Transverse colon (tissue), 4 donors: ENCODE measurements at regions not wholly inside any gene's neighbourhood (a gene's known extent, or its start where the extent isn't known, plus 50 kb on each side); places are given as distances from the start of the nearest gene placed in this dataset.

Source experiments
- DNase-seq: peaks from one replicate; pipeline ENCODE4 v3.0.0-alpha.2; 2019
- H3K27ac ChIP-seq, 4 donors: fragments of 200-600 bp; sonication (generic); 2 replicates each; pipeline ENCODE4 v1.5.1; 2016 to 2018; ENCODE audit warnings: inconsistent platforms in 4 of 4
- H3K27me3 ChIP-seq: fragments of 200-600 bp; sonication (generic); 2 replicates; pipeline ENCODE4 v1.5.1; 2017; ENCODE audit warnings: inconsistent platforms
- H3K36me3 ChIP-seq, 4 donors: fragments of 200-600 bp; sonication (generic); 2 replicates each; pipeline ENCODE4 v1.5.1; 2017 to 2019; ENCODE audit warnings: inconsistent platforms in 4 of 4
- H3K4me1 ChIP-seq, 4 donors: fragments of 200-600 bp; sonication (generic); 2 replicates each; pipeline ENCODE4 v1.5.1; 2017 to 2020; ENCODE audit warnings: inconsistent platforms in 4 of 4
- H3K4me3 ChIP-seq, 4 donors: fragments of 200-600 bp; sonication (generic); 1 replicate in 1 of 4; 2 replicates in 3 of 4; pipeline versions ENCODE4 v1.5.1 to v1.6.1; 2017 to 2019; ENCODE audit warnings: inconsistent platforms in 4 of 4
- H3K9me3 ChIP-seq, 2 donors: fragments of 200-600 bp; sonication (generic); 2 replicates each; pipeline ENCODE4 v1.5.1; 2017 to 2019; ENCODE audit warnings: inconsistent platforms in 2 of 2
- EP300 ChIP-seq: sonication (generic); formaldehyde crosslinking; IDR thresholded peaks from one replicate; pipeline ENCODE4 v1.6.1; 2017; ENCODE audit warnings: antibody characterized with exemption, low read depth
- POLR2A ChIP-seq: fragments of 450-650 bp; IDR thresholded peaks from one replicate; pipeline ENCODE4 v1.6.1; 2016; ENCODE audit warnings: antibody characterized with exemption, mild to moderate bottlenecking, moderate library complexity
- POLR2AphosphoS5 ChIP-seq, 3 donors: sonication (generic); formaldehyde crosslinking; IDR thresholded peaks; one replicate each; pipeline ENCODE4 v1.6.1; 2016; ENCODE audit warnings: antibody characterized with exemption in 3 of 3
- WGBS, 2 donors: methylation state at CpG; one replicate each; pipeline ENCODE4 v1.1.5; 2018; ENCODE audit warnings: low coverage in 1 of 2; 5-methylcytosine and 5-hydroxymethylcytosine counted together
- in situ Hi-C, 4 donors: fragments of 200-750 bp; cut with MboI; loops; one replicate each; pipeline versions ENCODE4 v1.15.0 to v1.15.1; 2017; ENCODE audit warnings: low sequenced_read_pairs in 3 of 4, low pct_ligation_motif_present in 1 of 4, low pct_unique_long_range_greater_than_20kb in 1 of 4
- intact Hi-C: fragments of 100-400 bp; cut with DNase I; formaldehyde crosslinking; loops from one replicate; pipeline ENCODE4 v1.15.1; 2023; ENCODE audit warnings: low total_unique reads
- TF ChIP-seq, protein P1 (sequence below), 5 experiments: fragments of 200-600 bp in 3 of 5; fragments of 450-650 bp in 2 of 5; sonication (generic) in 3 of 5; IDR thresholded peaks; 1 replicate in 2 of 5; 2 replicates in 3 of 5; pipeline ENCODE4 v1.5.1; 2016 to 2017; ENCODE audit warnings: antibody characterized with exemption in 5 of 5, inconsistent platforms in 3 of 5, mild to moderate bottlenecking in 2 of 5, moderate library complexity in 1 of 5

- in situ Hi-C loops (loop anchor here in 1 of 4 donors (25.0 kb wide), 1 partner anchor 87 kb away; no protein-coding TSS in a partner anchor), intact Hi-C loops (no loop called here)
- no peak overlapping the region for H3K27ac ChIP-seq
- H3K9me3 ChIP-seq, result peaks cover 0 to 2% of the 10 kb centered on the region in 2 donors
- no peak overlapping the region for H3K4me3 ChIP-seq
- no peak for DNase-seq
- 36 to 38% methylated on average over 4 of the region's 4 CpGs for WGBS, 2 donors
- TF ChIP-seq POLR2A (no peak), POLR2AphosphoS5 (IDR thresholded peaks at IDR 0.05) (no peak)
- TF ChIP-seq, protein P1, sequence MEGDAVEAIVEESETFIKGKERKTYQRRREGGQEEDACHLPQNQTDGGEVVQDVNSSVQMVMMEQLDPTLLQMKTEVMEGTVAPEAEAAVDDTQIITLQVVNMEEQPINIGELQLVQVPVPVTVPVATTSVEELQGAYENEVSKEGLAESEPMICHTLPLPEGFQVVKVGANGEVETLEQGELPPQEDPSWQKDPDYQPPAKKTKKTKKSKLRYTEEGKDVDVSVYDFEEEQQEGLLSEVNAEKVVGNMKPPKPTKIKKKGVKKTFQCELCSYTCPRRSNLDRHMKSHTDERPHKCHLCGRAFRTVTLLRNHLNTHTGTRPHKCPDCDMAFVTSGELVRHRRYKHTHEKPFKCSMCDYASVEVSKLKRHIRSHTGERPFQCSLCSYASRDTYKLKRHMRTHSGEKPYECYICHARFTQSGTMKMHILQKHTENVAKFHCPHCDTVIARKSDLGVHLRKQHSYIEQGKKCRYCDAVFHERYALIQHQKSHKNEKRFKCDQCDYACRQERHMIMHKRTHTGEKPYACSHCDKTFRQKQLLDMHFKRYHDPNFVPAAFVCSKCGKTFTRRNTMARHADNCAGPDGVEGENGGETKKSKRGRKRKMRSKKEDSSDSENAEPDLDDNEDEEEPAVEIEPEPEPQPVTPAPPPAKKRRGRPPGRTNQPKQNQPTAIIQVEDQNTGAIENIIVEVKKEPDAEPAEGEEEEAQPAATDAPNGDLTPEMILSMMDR (IDR thresholded peaks at IDR 0.05), result no peak
- H3K36me3 ChIP-seq, result no peaks in the 10 kb centered on the region
- no peaks in the 10 kb centered on the region for H3K27me3 ChIP-seq
- H3K4me1 ChIP-seq, result peaks cover 0 to 7% (median 0%) of the 10 kb centered on the region in 4 donors
Observed at GRCh38 chr17:63249256-63250004, 196.7 kb downstream of the CYB561 start.

DNA sequence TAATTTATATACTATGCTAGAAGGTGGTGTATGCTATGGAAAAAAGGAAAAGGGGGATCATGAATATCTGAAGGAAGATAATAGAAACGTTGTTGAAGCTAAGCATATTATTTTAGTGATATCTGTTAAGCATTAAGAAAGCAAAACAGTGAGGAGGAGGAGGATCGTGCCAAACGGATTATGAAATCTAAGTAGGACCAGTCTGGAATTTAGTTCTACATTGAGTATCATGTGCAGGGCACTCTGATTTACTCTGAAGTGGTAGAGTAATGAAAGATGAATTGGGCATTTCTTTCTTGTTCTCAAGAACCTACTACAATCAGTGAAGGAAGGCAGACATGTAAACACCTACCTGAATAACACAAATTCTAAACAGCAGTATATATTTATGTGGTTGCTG, 195.3 kb downstream of the CYB561 start:
- H3K27me3 ChIP-seq, result no peaks in the 10 kb centered on the region
- no peak overlapping the region for H3K27ac ChIP-seq
- no peak overlapping the region for H3K4me3 ChIP-seq
- H3K9me3 ChIP-seq, result no peaks in the 10 kb centered on the region
- intact Hi-C loops, result no loop called here
- H3K36me3 ChIP-seq, result no peaks in the 10 kb centered on the region
- DNase-seq, result no peak
- peaks cover 0 to 7% (median 0%) of the 10 kb centered on the region in 4 donors for H3K4me1 ChIP-seq
- 68 to 76% methylated on average over 3 of the region's 3 CpGs for WGBS, 2 donors
- in situ Hi-C loops, result loop anchor here in 1 of 4 donors (25.0 kb wide), 1 partner anchor 89 kb away; no protein-coding TSS in a partner anchor
- TF ChIP-seq POLR2A, result no peak
- TF ChIP-seq POLR2AphosphoS5 (IDR thresholded peaks at IDR 0.05), result no peak
- TF ChIP-seq, protein P1 (IDR thresholded peaks at IDR 0.05), result no peak
- no peak for TF ChIP-seq EP300

- H3K27me3 ChIP-seq, result no peaks in the 10 kb centered on the region
- H3K36me3 ChIP-seq, result no peaks in the 10 kb centered on the region
- no peaks in the 10 kb centered on the region for H3K4me1 ChIP-seq
- H3K4me3 ChIP-seq, result no peak overlapping the region
- no peak for DNase-seq
- in situ Hi-C loops (loop anchor here in 1 of 4 donors (25.0 kb wide), 1 partner anchor 96 kb away; no protein-coding TSS in a partner anchor), intact Hi-C loops (no loop called here)
- H3K9me3 ChIP-seq, result no peaks in the 10 kb centered on the region
- 87% methylated on average over 3 of the region's 3 CpGs; no CpG with 5 or more reads in 1 of the 2 donors for WGBS, 2 donors
- TF ChIP-seq POLR2A (no peak), POLR2AphosphoS5 (IDR thresholded peaks at IDR 0.05) (no peak), EP300 (no peak)
- TF ChIP-seq, protein P1 (IDR thresholded peaks at IDR 0.05), result no peak
- H3K27ac ChIP-seq, result no peak overlapping the region
Observed at GRCh38 chr17:63258785-63259184, 187.3 kb downstream of the CYB561 start.

- WGBS, 2 donors, result 78 to 91% methylated on average over 5 of the region's 5 CpGs
- intact Hi-C loops, result no loop called here
- in situ Hi-C loops, result loop anchor here in 1 of 4 donors (25.0 kb wide), 1 partner anchor 101 kb away; no protein-coding TSS in a partner anchor
- Histone ChIP-seq H3K9me3 (no peaks in the 10 kb centered on the region), H3K4me1 (no peaks in the 10 kb centered on the region), H3K27ac (no peak overlapping the region), H3K36me3 (no peaks in the 10 kb centered on the region), H3K27me3 (no peaks in the 10 kb centered on the region), H3K4me3 (no peak overlapping the region)
- TF ChIP-seq POLR2AphosphoS5 (IDR thresholded peaks at IDR 0.05) (no peak), EP300 (no peak), POLR2A (no peak)
- TF ChIP-seq, protein P1 (IDR thresholded peaks at IDR 0.05), result no peak
- no peak for DNase-seq
Observed at GRCh38 chr17:63262751-63263476, 183.2 kb downstream of the CYB561 start.
